ENCODE measurements at regions not wholly inside any gene's neighbourhood (a gene's known extent, or its start where the extent isn't known, plus 50 kb on each side); places are given as distances from the start of the nearest gene placed in this dataset.

DNA sequence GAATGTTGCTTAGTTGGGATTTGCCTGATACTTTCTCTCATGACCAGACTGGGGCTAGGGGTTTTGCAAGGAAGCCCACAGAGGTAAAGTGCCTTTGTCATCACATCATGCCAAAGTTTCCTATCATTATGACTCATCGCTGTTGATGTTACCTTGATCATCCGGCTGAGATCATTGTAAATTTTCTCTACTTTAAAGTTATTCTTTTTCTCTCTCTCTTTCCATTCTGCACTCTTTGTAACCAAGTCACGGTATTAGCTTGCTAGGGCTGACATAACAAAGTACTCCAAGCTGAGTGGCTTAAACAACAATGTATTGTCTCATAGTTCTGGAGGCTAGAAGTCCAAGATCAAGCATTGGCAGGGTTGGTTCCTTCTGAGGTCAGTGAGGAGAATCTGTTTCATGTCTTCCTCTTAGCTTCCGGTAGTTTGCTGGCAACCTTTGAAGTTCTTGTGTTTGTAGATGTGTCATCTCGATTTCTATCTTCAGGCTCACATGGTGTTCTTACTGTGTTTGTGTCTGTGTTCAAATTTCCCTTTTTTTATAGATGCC, 113.0 kb downstream of the DTHD1 start:
- H3K9me3 ChIP-seq (ENCODE audit: control insufficient read depth in 2 of 2, insufficient read depth in 1 of 2, low read depth in 1 of 2, low read length in 1 of 2) = no peaks in the 10 kb centered on the region
- DNase-seq = peak in 1 of 2 donors; percentile 50
- H3K4me1 ChIP-seq (ENCODE audit: control insufficient read depth in 3 of 3, insufficient read depth in 2 of 3, low read depth in 1 of 3, low read length in 2 of 3) = no peaks in the 10 kb centered on the region
- no peaks in the 10 kb centered on the region for H3K27me3 ChIP-seq (ENCODE audit: control insufficient read depth in 3 of 3, insufficient read depth in 3 of 3, low read length in 3 of 3)
- no peaks in the 10 kb centered on the region for H3K36me3 ChIP-seq (ENCODE audit: control insufficient read depth in 3 of 3, insufficient read depth in 2 of 3, low read depth in 1 of 3, low read length in 3 of 3)
- no peak overlapping the region for H3K4me3 ChIP-seq (ENCODE audit: low read depth in 1 of 3, low read length in 3 of 3)
- 59 to 72% (median 69%) methylated on average over 5 of the region's 5 CpGs for WGBS, 3 donors
- no peak for FAIRE-seq
- peak overlapping the region in 1 of 3 donors; percentile 28 for H3K27ac ChIP-seq (ENCODE audit: low read depth in 1 of 3, low read length in 2 of 3)

DNA sequence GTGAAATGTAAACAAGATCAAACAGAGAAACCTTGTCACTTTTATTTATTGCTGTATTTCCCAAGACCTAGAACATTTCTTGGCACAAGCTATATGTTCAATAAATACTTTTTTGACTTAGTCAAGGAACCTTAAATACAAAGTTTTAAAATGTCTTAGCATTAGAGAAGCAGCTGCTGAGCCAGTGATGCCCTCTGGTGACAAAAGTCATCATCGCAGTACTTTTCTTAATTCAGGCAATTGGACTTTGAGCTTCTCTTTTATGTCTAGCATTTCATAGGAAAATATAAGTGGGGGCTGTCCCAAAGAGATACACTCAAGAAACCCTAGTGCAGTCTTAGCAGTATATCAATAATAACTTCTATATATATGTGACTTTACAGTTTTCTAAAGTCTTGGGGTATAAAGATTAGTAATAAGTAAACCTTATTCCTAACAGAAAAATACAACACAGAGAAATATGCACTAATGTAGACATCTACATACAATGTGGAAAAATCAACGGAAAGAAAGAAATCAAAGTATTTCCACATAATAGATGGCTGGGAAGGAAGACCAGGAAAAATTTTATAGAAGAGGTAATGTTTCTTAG, 118.4 kb downstream of the DTHD1 start:
- FAIRE-seq (no peak), DNase-seq (peak; percentile 40 to 44)
- no peak overlapping the region for H3K27ac ChIP-seq (ENCODE audit: low read depth in 1 of 3, low read length in 2 of 3)
- H3K36me3 ChIP-seq (ENCODE audit: control insufficient read depth in 3 of 3, insufficient read depth in 2 of 3, low read depth in 1 of 3, low read length in 3 of 3) = no peaks in the 10 kb centered on the region
- H3K4me3 ChIP-seq (ENCODE audit: low read depth in 1 of 3, low read length in 3 of 3) = no peak overlapping the region
- H3K9me3 ChIP-seq (ENCODE audit: control insufficient read depth in 2 of 2, insufficient read depth in 1 of 2, low read depth in 1 of 2, low read length in 1 of 2) = no peaks in the 10 kb centered on the region
- 19 to 33% (median 22%) methylated on average over 2 of the region's 2 CpGs for WGBS, 3 donors
- no peaks in the 10 kb centered on the region for H3K4me1 ChIP-seq (ENCODE audit: control insufficient read depth in 3 of 3, insufficient read depth in 2 of 3, low read depth in 1 of 3, low read length in 2 of 3)
- H3K27me3 ChIP-seq (ENCODE audit: control insufficient read depth in 3 of 3, insufficient read depth in 3 of 3, low read length in 3 of 3) = no peaks in the 10 kb centered on the region

DNA sequence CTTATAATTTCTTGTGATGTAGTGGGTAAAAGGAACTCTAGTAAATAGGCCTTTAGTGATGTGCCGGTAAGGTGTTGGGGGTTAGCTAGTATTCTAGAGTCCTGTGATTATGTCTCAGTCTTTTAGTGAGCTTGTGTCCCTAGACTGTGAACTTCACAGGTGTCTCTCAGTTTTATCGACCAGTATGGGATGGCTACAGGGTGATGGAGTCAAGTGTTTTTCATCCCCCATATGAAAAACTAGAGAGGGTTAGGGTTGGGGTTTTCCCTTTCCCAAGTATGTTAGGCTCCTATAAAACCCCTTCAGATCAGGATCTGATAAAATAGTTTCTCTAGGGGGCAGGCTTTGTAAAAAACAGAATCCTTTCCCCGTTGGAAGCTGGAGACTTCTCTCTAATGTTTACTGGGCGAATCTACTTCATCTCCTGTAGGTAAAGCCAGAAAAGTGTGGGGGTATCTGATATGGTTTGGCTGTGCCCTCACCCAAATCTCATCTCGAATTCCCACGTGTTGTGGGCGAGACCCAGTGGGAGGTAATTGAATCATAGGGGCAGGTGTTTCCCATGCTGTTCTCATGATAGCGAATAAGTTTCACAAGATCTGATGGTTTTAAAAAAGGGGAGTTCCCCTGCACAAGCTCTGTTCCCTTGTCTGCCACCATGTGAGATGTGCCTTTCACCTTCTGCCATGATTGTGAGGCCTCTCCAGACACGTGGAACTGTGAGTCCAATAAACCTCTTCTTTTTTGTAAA, 120.8 kb downstream of the DTHD1 start:
- Histone ChIP-seq H3K27ac (ENCODE audit: low read depth in 1 of 3, low read length in 2 of 3) (no peak overlapping the region), H3K4me1 (ENCODE audit: control insufficient read depth in 3 of 3, insufficient read depth in 2 of 3, low read depth in 1 of 3, low read length in 2 of 3) (no peaks in the 10 kb centered on the region), H3K9me3 (ENCODE audit: control insufficient read depth in 2 of 2, insufficient read depth in 1 of 2, low read depth in 1 of 2, low read length in 1 of 2) (no peaks in the 10 kb centered on the region), H3K36me3 (ENCODE audit: control insufficient read depth in 3 of 3, insufficient read depth in 2 of 3, low read depth in 1 of 3, low read length in 3 of 3) (no peaks in the 10 kb centered on the region), H3K4me3 (ENCODE audit: low read depth in 1 of 3, low read length in 3 of 3) (no peak overlapping the region), H3K27me3 (ENCODE audit: control insufficient read depth in 3 of 3, insufficient read depth in 3 of 3, low read length in 3 of 3) (no peaks in the 10 kb centered on the region)
- FAIRE-seq (no peak), DNase-seq (no peak)
- WGBS, 3 donors = 79 to 83% (median 82%) methylated on average over 9 of the region's 9 CpGs

DNA sequence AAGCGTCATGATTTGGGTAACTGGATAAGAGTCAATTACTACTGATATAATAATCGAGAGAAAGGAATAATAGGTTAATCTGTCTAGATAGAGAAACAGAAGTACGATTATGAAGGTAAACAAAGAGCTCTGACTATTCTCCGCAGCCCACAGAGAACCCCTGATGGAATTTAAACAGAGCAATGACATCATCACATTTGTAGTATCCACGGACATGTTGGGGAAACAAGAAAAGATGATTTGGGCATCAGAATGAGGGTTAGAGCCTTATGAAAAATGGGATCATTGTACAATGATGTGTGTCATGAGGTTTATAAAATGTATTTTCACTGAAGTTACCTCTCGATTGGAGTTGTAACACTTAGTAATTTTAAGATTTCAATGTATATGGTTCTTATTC, 129.9 kb downstream of the DTHD1 start:
- DNase-seq = no peak
- Histone ChIP-seq H3K27ac (ENCODE audit: low read depth in 1 of 3, low read length in 2 of 3) (no peak overlapping the region), H3K4me1 (ENCODE audit: control insufficient read depth in 3 of 3, insufficient read depth in 2 of 3, low read depth in 1 of 3, low read length in 2 of 3) (no peaks in the 10 kb centered on the region), H3K27me3 (ENCODE audit: control insufficient read depth in 3 of 3, insufficient read depth in 3 of 3, low read length in 3 of 3) (no peaks in the 10 kb centered on the region), H3K9me3 (ENCODE audit: control insufficient read depth in 2 of 2, insufficient read depth in 1 of 2, low read depth in 1 of 2, low read length in 1 of 2) (no peaks in the 10 kb centered on the region), H3K36me3 (ENCODE audit: control insufficient read depth in 3 of 3, insufficient read depth in 2 of 3, low read depth in 1 of 3, low read length in 3 of 3) (no peaks in the 10 kb centered on the region), H3K4me3 (ENCODE audit: low read depth in 1 of 3, low read length in 3 of 3) (no peak overlapping the region)
- 61 to 74% (median 63%) methylated on average over 6 of the region's 6 CpGs for WGBS, 3 donors
- no peak for FAIRE-seq

DNA sequence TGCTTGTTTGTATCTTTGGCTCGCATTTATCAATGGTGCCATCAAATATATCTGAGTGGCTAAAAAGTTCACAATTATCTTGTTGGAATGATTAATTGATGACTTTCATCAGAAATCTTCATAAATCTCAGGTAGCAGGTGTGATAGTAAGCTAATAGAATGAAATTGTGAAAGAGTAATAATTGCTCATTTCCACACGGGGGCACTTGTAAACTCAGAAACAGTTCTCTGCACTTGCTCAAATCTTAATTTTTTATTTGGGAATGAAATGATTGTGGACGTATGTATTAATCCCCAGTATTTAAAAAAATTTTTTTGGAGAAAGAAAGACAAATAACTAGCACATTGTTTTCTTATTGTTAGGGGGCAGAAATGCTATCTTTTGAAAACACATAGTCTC, 132.8 kb downstream of the DTHD1 start:
- Histone ChIP-seq H3K4me1 (ENCODE audit: control insufficient read depth in 3 of 3, insufficient read depth in 2 of 3, low read depth in 1 of 3, low read length in 2 of 3) (no peaks in the 10 kb centered on the region), H3K4me3 (ENCODE audit: low read depth in 1 of 3, low read length in 3 of 3) (no peak overlapping the region), H3K9me3 (ENCODE audit: control insufficient read depth in 2 of 2, insufficient read depth in 1 of 2, low read depth in 1 of 2, low read length in 1 of 2) (no peaks in the 10 kb centered on the region), H3K36me3 (ENCODE audit: control insufficient read depth in 3 of 3, insufficient read depth in 2 of 3, low read depth in 1 of 3, low read length in 3 of 3) (no peaks in the 10 kb centered on the region), H3K27ac (ENCODE audit: low read depth in 1 of 3, low read length in 2 of 3) (no peak overlapping the region), H3K27me3 (ENCODE audit: control insufficient read depth in 3 of 3, insufficient read depth in 3 of 3, low read length in 3 of 3) (no peaks in the 10 kb centered on the region)
- DNase-seq = peak in 1 of 2 donors; percentile 7
- no peak for FAIRE-seq
- WGBS, 3 donors = 17 to 53% (median 19%) methylated on average over 3 of the region's 3 CpGs

DNA sequence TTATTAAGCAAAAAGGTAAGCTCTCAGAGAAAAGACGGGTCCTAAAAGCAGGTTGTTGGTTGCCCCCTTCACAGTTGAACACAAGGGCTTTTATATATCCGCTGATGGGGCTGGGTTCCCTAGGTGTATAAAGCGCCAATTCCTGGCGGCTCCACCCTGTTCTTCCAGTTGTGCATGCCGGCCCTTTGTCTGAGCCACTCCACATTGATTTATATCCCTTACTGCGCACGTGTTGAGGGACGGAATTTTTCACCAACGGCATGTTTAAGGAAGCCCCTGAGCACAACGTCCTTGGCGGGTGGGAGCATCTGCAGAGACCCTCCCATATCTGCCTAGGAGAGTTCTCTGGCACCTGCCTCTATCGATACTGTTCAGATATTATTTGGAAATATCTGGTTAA, 135.7 kb downstream of the DTHD1 start:
- no peak for FAIRE-seq
- H3K27ac ChIP-seq (ENCODE audit: low read depth in 1 of 3, low read length in 2 of 3) = no peak overlapping the region

DNA sequence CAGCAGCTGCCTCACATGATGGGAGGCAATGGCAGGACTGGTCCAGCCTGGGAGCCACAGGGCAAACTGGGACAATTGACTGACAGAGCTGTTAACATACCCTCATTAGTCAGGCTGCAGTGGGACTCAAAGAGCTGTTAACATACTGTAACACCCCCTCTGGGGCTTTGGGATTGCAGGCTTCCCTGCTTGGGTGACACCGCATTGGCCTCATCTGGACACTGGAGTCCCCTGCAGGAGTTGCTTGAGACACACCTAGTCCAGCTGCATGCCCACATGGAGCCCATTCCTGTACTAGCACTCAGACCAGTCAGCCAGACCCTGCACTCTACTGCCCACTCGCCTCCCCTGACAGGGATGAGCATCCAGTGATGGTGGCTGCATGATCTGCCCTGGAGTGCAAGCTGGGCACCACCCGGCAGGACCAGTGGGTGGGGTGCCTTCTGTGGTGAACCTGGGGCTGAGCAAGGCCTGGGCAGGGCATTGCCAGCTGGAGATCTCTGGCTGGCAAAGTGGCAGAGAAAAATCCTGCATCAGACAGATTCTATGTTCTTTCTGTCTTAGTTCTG, 138.8 kb downstream of the DTHD1 start:
- Histone ChIP-seq H3K4me3 (ENCODE audit: low read depth in 1 of 3, low read length in 3 of 3) (no peak overlapping the region), H3K4me1 (ENCODE audit: control insufficient read depth in 3 of 3, insufficient read depth in 2 of 3, low read depth in 1 of 3, low read length in 2 of 3) (no peaks in the 10 kb centered on the region), H3K36me3 (ENCODE audit: control insufficient read depth in 3 of 3, insufficient read depth in 2 of 3, low read depth in 1 of 3, low read length in 3 of 3) (no peaks in the 10 kb centered on the region), H3K27me3 (ENCODE audit: control insufficient read depth in 3 of 3, insufficient read depth in 3 of 3, low read length in 3 of 3) (peaks cover 0 to 3% (median 0%) of the 10 kb centered on the region in 3 donors), H3K27ac (ENCODE audit: low read depth in 1 of 3, low read length in 2 of 3) (no peak overlapping the region), H3K9me3 (ENCODE audit: control insufficient read depth in 2 of 2, insufficient read depth in 1 of 2, low read depth in 1 of 2, low read length in 1 of 2) (peaks cover 0 to 3% of the 10 kb centered on the region in 2 donors)
- 77 to 91% (median 85%) methylated on average over 3 of the region's 3 CpGs for WGBS, 3 donors
- FAIRE-seq = no peak
- DNase-seq = no peak

More for the DNA sequence above, 135.7 kb downstream of the DTHD1 start:
- Histone ChIP-seq H3K9me3 (ENCODE audit: control insufficient read depth in 2 of 2, insufficient read depth in 1 of 2, low read depth in 1 of 2, low read length in 1 of 2) (peaks cover 0 to 3% of the 10 kb centered on the region in 2 donors), H3K4me3 (ENCODE audit: low read depth in 1 of 3, low read length in 3 of 3) (no peak overlapping the region), H3K4me1 (ENCODE audit: control insufficient read depth in 3 of 3, insufficient read depth in 2 of 3, low read depth in 1 of 3, low read length in 2 of 3) (no peaks in the 10 kb centered on the region), H3K36me3 (ENCODE audit: control insufficient read depth in 3 of 3, insufficient read depth in 2 of 3, low read depth in 1 of 3, low read length in 3 of 3) (no peaks in the 10 kb centered on the region), H3K27me3 (ENCODE audit: control insufficient read depth in 3 of 3, insufficient read depth in 3 of 3, low read length in 3 of 3) (no peaks in the 10 kb centered on the region)
- no peak for DNase-seq
- WGBS, 3 donors = 86 to 88% (median 88%) methylated on average over 12 of the region's 12 CpGs

DNA sequence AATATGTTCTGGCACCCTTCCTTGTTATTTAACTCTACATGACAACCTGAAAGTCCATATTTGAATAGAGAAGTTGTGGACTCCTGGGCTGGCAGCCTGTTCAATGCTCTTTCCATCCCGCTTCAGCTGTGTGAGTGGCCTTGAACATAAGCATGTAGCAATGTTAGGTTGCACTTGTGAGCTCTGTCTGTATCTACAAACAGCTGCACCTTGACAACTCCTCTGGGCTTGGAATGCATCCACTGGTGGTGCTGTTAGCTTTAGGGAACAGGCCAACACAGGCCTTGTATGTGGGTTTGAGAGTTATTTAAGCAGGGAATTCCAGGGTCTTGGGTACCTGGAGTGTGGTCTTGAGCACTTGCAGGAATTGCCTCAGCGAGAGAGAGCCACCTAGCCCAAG, 141.2 kb downstream of the DTHD1 start:
- DNase-seq (no peak), FAIRE-seq (no peak)
- Histone ChIP-seq H3K27me3 (ENCODE audit: control insufficient read depth in 3 of 3, insufficient read depth in 3 of 3, low read length in 3 of 3) (peaks cover 0 to 3% (median 0%) of the 10 kb centered on the region in 3 donors), H3K4me3 (ENCODE audit: low read depth in 1 of 3, low read length in 3 of 3) (no peak overlapping the region), H3K36me3 (ENCODE audit: control insufficient read depth in 3 of 3, insufficient read depth in 2 of 3, low read depth in 1 of 3, low read length in 3 of 3) (no peaks in the 10 kb centered on the region), H3K27ac (ENCODE audit: low read depth in 1 of 3, low read length in 2 of 3) (no peak overlapping the region), H3K9me3 (ENCODE audit: control insufficient read depth in 2 of 2, insufficient read depth in 1 of 2, low read depth in 1 of 2, low read length in 1 of 2) (peaks cover 0 to 3% of the 10 kb centered on the region in 2 donors), H3K4me1 (ENCODE audit: control insufficient read depth in 3 of 3, insufficient read depth in 2 of 3, low read depth in 1 of 3, low read length in 2 of 3) (no peaks in the 10 kb centered on the region)
- WGBS, 3 donors = 81 to 86% (median 85%) methylated on average over 2 of the region's 2 CpGs
